HG03439 (cell line): ENCODE measurements at regions not wholly inside any gene's neighbourhood (a gene's known extent, or its start where the extent isn't known, plus 50 kb on each side); places are given as distances from the start of the nearest gene placed in this dataset.

Source experiments
- ATAC-seq: cut with Tn5 transposase; IDR thresholded peaks from one replicate; pipeline ENCODE4 v1.9.1; 2021; ENCODE audit warnings: mild to moderate bottlenecking, moderate library complexity; ENCODE audit not compliant: unreplicated experiment

- ATAC-seq = no peak
Measured at GRCh38 chr7:94222516-94222915, 172.2 kb upstream of the COL1A2 start.

- ATAC-seq = no peak
Measured at GRCh38 chr7:94223375-94224084, 171.2 kb upstream of the COL1A2 start.

- ATAC-seq = no peak
Measured at GRCh38 chr7:94228223-94228622, 166.5 kb upstream of the COL1A2 start.

GRCh38 chr7:94228678-94229077 lies 166.0 kb upstream of the COL1A2 start:
- no peak for ATAC-seq

- ATAC-seq = no peak
Measured at GRCh38 chr7:94231305-94231704, 163.4 kb upstream of the COL1A2 start.

DNA sequence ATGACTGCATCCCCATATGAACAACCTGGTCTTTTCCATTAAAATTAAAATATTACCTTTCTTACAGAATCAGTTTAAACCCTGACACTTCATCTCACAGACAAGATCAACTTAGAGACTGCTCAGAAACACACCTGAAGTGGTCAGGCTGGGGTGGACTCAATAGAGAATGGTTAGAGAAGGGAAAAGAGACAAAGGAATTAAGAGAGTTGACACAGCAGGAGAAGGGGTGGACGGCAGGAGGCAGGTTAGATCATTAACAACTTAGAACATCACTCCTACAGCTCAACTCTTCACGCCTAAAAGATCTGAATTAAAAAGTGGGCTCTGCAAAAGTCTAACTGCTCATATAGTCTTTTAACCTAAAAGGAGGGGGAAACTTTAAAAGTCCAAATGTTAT lies 157.7 kb upstream of the COL1A2 start:
- no peak for ATAC-seq

- ATAC-seq = no peak
Measured at GRCh38 chr7:94237417-94237816, 157.3 kb upstream of the COL1A2 start.

- ATAC-seq = no peak
Measured at GRCh38 chr7:94239661-94240234, 154.9 kb upstream of the COL1A2 start.

DNA sequence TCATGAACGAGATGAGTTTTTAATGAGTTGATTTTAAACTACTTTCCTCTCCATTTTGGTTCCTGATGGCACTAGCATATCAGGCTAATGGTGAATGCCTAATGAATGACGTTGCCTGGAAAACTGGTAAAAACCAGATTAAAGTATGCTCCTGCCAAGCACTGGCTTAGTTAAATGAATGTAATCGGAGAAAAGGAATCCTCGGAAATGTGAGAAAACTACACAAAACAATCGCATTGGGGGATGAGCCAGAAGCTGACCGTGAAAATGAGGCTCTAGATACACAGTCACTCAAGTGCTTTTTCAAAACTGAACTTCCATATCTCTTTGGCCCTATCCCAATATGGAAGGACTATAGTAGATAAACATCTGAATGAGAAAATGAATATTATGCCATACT lies 153.8 kb upstream of the COL1A2 start:
- no peak for ATAC-seq

GRCh38 chr7:94241402-94241925 lies 153.2 kb upstream of the COL1A2 start:
- ATAC-seq = no peak

DNA sequence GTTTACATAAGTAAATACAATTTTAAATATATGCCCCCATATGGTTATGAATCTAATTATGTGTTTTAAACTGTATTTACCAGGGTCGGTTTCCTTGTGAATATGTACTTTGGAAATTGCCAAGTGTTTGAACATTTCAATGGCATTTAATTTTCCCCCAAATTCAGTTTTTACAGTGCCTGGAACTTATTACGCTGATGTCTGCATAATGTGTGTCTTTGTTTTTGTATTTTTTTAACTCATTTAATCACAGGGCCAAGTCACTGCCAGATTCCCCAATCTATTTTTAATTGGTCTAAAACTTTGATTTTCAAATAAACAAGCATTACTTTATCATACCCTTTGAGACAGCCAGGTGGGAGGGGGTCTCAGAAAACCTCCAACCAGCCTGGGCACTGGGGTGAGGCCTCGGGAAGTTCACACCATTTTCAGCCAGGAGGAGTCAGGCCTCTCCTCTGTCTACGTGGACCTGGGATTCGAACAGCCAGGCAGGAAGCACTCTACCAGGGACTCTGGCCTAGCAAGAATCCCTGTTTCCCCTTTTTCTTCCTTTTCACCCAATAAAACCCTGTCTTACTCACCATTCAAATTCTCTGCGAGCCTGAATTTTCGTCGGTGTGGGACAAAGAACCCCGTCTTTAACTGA lies 151.5 kb upstream of the COL1A2 start:
- no peak for ATAC-seq

DNA sequence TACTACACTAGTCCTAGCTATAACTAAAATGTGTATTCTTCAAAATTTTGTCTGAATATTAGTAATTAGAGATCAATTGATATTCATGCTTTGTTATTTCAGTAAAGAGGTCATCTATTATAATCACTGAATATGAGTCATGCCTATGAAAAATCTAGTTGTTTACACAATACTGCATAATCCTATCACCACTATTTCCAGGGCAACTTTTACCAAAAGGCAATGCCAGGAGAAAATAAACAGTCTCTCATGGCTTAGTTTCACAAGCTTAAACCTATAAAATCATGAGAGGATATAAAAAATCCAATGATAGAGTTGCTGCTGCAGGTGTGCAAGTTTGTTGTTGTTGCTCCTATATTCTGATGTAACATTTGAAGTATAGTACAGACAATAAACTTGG lies 149.9 kb upstream of the COL1A2 start:
- no peak for ATAC-seq

DNA sequence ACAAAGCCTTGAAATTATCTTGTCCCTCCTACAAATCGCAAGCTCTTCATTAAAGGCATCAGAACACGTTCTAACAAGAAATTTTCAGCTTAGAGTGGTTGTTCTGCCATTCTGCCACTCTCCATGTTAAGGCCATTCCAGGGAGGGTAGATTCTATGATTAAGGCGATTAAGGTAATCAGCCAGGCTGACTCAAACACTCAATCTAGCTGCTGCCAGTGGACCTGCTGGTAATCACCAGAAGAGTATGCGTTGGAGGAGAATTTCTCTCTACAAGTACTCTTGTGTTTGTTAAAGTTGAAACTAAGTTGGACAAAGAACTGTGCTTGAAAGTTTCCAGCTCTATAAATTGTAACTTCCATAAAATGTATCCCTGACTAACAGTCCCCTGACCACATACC lies 149.2 kb upstream of the COL1A2 start:
- ATAC-seq = no peak

DNA sequence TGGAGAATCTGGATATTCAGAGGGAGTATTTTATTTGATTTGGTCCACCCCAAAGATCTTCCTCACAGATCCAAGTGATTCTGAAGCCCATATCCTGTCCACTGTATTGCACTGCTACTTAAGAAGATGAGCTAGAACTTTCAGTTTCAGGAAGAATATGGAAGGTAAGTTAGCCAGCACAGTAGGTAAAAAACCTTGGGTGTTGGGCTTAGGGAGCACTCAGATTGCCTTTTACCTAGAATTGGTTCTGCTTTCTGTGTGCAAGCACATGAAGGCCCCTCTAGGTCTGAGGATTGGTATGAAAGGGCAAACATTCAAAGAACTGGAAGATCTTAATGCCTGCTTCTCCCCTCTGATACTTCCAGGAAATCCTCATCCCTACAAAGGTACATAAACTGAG lies 146.7 kb upstream of the COL1A2 start:
- ATAC-seq = no peak

DNA sequence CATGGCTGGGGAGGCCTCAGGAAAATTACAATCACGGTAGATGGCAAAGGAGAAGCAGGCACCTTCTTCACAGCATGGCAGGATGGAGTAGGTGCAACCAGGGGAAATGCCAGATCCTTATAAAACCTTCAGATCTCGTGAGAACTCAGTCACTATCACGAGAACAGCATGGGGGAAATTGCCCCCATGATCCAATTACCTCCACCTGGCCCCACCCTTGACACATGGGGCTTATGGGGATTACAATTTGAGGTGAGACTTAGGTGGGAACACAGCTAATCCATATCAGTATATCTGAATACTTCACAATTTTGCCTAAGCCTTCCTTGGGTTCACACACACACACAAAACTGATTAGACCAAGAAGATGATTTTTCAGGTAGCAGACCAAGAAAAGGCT lies 145.1 kb upstream of the COL1A2 start:
- no peak for ATAC-seq

DNA sequence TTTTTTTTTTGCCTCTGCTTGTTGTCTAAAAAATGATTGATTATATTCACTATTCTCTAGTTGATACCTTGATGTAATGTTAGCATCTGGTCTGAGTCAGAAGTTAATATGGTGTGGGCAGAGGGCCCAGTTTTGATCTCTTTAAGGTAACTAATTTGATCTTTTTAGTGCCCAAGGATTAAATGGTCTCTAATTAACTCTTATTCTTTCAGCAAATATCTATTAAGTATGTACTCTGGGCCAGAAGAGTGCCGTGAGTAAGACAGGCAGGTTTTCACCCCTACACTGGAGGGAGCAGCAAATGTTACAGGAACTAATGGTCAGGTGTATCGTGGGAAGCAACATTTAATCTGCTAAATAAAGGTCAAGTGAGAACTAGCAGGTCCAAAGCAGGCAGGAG lies 144.6 kb upstream of the COL1A2 start:
- no peak for ATAC-seq

GRCh38 chr7:94250987-94251386 lies 143.7 kb upstream of the COL1A2 start:
- ATAC-seq = no peak

- ATAC-seq = no peak
Measured at GRCh38 chr7:94252124-94252523, 142.6 kb upstream of the COL1A2 start.

DNA sequence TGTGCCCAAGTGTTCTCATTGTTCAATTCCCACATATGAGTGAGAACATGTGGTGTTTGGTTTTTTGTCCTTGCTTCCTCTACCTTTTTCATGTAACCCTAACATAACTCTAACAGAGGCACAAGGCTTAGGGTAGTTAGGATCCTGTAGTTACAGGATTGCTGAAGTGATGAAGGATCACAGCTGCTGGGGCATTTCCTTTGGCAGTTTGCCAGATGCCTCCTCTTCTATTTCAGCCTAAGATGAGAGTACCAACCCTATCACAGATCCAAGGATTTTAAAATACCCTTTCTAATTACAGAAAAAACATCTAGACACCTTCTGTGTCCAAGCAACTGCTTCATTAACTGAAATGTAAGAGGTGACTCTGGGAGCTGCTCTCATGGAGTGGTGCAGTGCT lies 141.7 kb upstream of the COL1A2 start:
- no peak for ATAC-seq

GRCh38 chr7:94253686-94254085 lies 141.0 kb upstream of the COL1A2 start:
- no peak for ATAC-seq

- no peak for ATAC-seq
Measured at GRCh38 chr7:94258418-94259300, 136.0 kb upstream of the COL1A2 start.
